Astrocyte (in vitro differentiated cells and primary cell): ENCODE measurements at regions not wholly inside any gene's neighbourhood (a gene's known extent, or its start where the extent isn't known, plus 50 kb on each side); places are given as distances from the start of the nearest gene placed in this dataset.
"Not testable (repeated sequence)": the region's sequence is repeated elsewhere in the genome, so short reads cannot be mapped to it uniquely, and the experiment has no call there.

Experiments used
- DNase-seq: peaks from one replicate; pipeline ENCODE4 v3.0.0-alpha.2; 2010; ENCODE audit warnings: low read depth
- FAIRE-seq: peaks from 2 replicates; lab custom pipeline; 2011; peaks lifted over from hg19 to GRCh38; lab: Jason Lieb, UNC
- H2AFZ ChIP-seq: 2 replicates; pipeline ENCODE4 v1.6.0; 2012; ENCODE audit warnings: low read depth, low read length, inconsistent platforms
- H3K27ac ChIP-seq: 2 replicates; pipeline ENCODE4 v1.5.1; 2011; ENCODE audit warnings: low read depth, low read length, inconsistent platforms
- H3K27me3 ChIP-seq: 2 replicates; pipeline ENCODE4 v1.6.0; 2011; ENCODE audit warnings: low read length, inconsistent platforms; ENCODE audit not compliant: insufficient read depth
- H3K36me3 ChIP-seq: 2 replicates; pipeline ENCODE4 v1.5.1; 2011; ENCODE audit warnings: low read length, inconsistent platforms; ENCODE audit not compliant: insufficient read depth
- H3K4me1 ChIP-seq: 2 replicates; pipeline ENCODE4 v1.5.1; 2011; ENCODE audit warnings: low read length, inconsistent platforms; ENCODE audit not compliant: insufficient read depth
- H3K4me2 ChIP-seq: 2 replicates; pipeline ENCODE4 v1.6.0; 2012; ENCODE audit warnings: low read length, inconsistent platforms
- H3K4me3 ChIP-seq: 2 replicates; pipeline ENCODE4 v1.5.1; 2011; ENCODE audit warnings: low read depth, mild to moderate bottlenecking, low read length, inconsistent platforms; ENCODE audit not compliant: insufficient read depth
- H3K79me2 ChIP-seq: 2 replicates; pipeline ENCODE4 v1.6.0; 2012; ENCODE audit warnings: mild to moderate bottlenecking, low read length, inconsistent platforms; ENCODE audit not compliant: insufficient read depth
- H3K9ac ChIP-seq: 2 replicates; pipeline ENCODE4 v1.6.0; 2012; ENCODE audit warnings: mild to moderate bottlenecking, low read length, inconsistent platforms
- H3K9me3 ChIP-seq: 2 replicates; pipeline ENCODE4 v1.5.1; 2012; ENCODE audit warnings: low read depth, mild to moderate bottlenecking, low read length, inconsistent platforms; ENCODE audit not compliant: insufficient read depth
- H4K20me1 ChIP-seq: 2 replicates; pipeline ENCODE4 v1.6.0; 2012; ENCODE audit warnings: low read length, inconsistent platforms; ENCODE audit not compliant: insufficient read depth
- H3K27ac Mint-ChIP-seq: one replicate; pipeline ENCODE4 v1.8.0; 2021; ENCODE audit warnings: mild to moderate bottlenecking, mixed read lengths; ENCODE audit not compliant: unreplicated experiment
- H3K27me3 Mint-ChIP-seq: one replicate; pipeline ENCODE4 v1.8.0; 2021; ENCODE audit warnings: low read depth, mixed read lengths; ENCODE audit not compliant: unreplicated experiment
- H3K36me3 Mint-ChIP-seq: one replicate; pipeline ENCODE4 v1.8.0; 2021; ENCODE audit warnings: low read depth, mixed read lengths; ENCODE audit not compliant: unreplicated experiment
- H3K4me1 Mint-ChIP-seq: one replicate; pipeline ENCODE4 v1.8.0; 2021; ENCODE audit warnings: low read depth, mixed read lengths; ENCODE audit not compliant: unreplicated experiment
- H3K4me3 Mint-ChIP-seq: one replicate; pipeline ENCODE4 v1.8.0; 2021; ENCODE audit warnings: mild to moderate bottlenecking, moderate library complexity, mixed read lengths; ENCODE audit not compliant: unreplicated experiment
- H3K9me3 Mint-ChIP-seq: one replicate; pipeline ENCODE4 v1.8.0; 2021; ENCODE audit warnings: mild to moderate bottlenecking, mixed read lengths; ENCODE audit not compliant: unreplicated experiment
- CTCF ChIP-seq: IDR thresholded peaks from 2 replicates; pipeline ENCODE4 v1.5.1; 2011; ENCODE audit warnings: low read depth, mild to moderate bottlenecking, inconsistent platforms, low read length, moderate library complexity; ENCODE audit not compliant: insufficient read depth
- EZH2 ChIP-seq: IDR thresholded peaks from 2 replicates; pipeline ENCODE4 v1.6.1; 2012; ENCODE audit warnings: mild to moderate bottlenecking, low read length, inconsistent platforms; ENCODE audit not compliant: insufficient read depth

GRCh38 chr9:40909821-40910220 lies 218.7 kb downstream of the FOXD4L6 start:
- H3K4me2 ChIP-seq: no peak overlapping the region
- no peaks in the 10 kb centered on the region for H3K79me2 ChIP-seq
- no peak for TF ChIP-seq CTCF
- no peak for TF ChIP-seq EZH2
- no peak overlapping the region for H2AFZ ChIP-seq
- Mint-ChIP-seq H3K36me3 (no peaks in the 10 kb centered on the region), H3K27ac (no peak overlapping the region), H3K27me3 (peaks cover 36% of the 10 kb centered on the region), H3K9me3 (peaks cover 77% of the 10 kb centered on the region), H3K4me3 (no peak overlapping the region), H3K4me1 (no peaks in the 10 kb centered on the region)
- FAIRE-seq (no peak), DNase-seq (no peak)
- no peak overlapping the region for H3K4me3 ChIP-seq
- no peak overlapping the region for H3K27ac ChIP-seq
- peaks cover 68% of the 10 kb centered on the region for H3K9me3 ChIP-seq
- no peaks in the 10 kb centered on the region for H3K27me3 ChIP-seq
- no peaks in the 10 kb centered on the region for H4K20me1 ChIP-seq
- H3K36me3 ChIP-seq: no peaks in the 10 kb centered on the region
- H3K9ac ChIP-seq: no peak overlapping the region
- H3K4me1 ChIP-seq: no peaks in the 10 kb centered on the region

DNA sequence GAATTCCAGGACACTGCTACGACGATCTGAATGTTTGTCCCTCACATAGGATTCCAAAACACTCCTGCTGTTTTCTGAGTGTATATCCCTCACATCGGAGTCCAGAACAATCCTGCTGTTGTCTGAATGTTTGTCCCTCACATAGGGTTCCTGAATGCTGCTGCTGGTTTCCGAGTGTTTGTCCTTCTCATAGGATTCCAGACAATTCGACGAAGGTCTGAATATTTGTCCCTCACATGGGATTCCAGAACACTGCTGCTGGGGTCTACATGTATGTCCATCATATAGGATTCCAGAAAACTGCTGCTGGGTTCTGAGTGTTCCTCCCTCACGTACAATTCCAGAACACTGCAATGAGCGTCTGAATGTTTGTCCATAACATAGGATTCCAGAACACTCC lies 219.4 kb downstream of the FOXD4L6 start:
- not testable (repeated sequence) for DNase-seq, H3K79me2 ChIP-seq, H2AFZ ChIP-seq, H3K27ac ChIP-seq, H3K27ac Mint-ChIP-seq, H3K9ac ChIP-seq, H3K4me3 Mint-ChIP-seq, H3K36me3 ChIP-seq, H3K4me1 Mint-ChIP-seq, H3K27me3 ChIP-seq, FAIRE-seq, H3K4me1 ChIP-seq, H3K4me2 ChIP-seq, H3K36me3 Mint-ChIP-seq, H4K20me1 ChIP-seq, H3K4me3 ChIP-seq
- peaks cover 61% of the 10 kb centered on the region for H3K9me3 ChIP-seq
- H3K27me3 Mint-ChIP-seq: peaks cover 34% of the 10 kb centered on the region
- H3K9me3 Mint-ChIP-seq: peaks cover 75% of the 10 kb centered on the region

- no peak overlapping the region for H3K27ac Mint-ChIP-seq
- Histone ChIP-seq H3K9me3 (peaks cover 49% of the 10 kb centered on the region), H3K27me3 (no peaks in the 10 kb centered on the region), H3K27ac (no peak overlapping the region), H4K20me1 (no peaks in the 10 kb centered on the region), H3K79me2 (no peaks in the 10 kb centered on the region), H3K4me3 (no peak overlapping the region), H3K4me1 (no peaks in the 10 kb centered on the region), H3K9ac (no peak overlapping the region), H2AFZ (no peak overlapping the region), H3K36me3 (no peaks in the 10 kb centered on the region), H3K4me2 (no peak overlapping the region)
- H3K4me3 Mint-ChIP-seq: no peak overlapping the region
- TF ChIP-seq EZH2 (no peak), CTCF (no peak)
- H3K4me1 Mint-ChIP-seq: no peaks in the 10 kb centered on the region
- peaks cover 75% of the 10 kb centered on the region for H3K9me3 Mint-ChIP-seq
- peaks cover 34% of the 10 kb centered on the region for H3K27me3 Mint-ChIP-seq
- H3K36me3 Mint-ChIP-seq: no peaks in the 10 kb centered on the region
- FAIRE-seq (no peak), DNase-seq (no peak)
Measured at GRCh38 chr9:40907657-40908624, 220.5 kb downstream of the FOXD4L6 start.

- not testable (repeated sequence) for H3K79me2 ChIP-seq, FAIRE-seq, H3K36me3 ChIP-seq, H3K4me1 Mint-ChIP-seq, H3K4me3 Mint-ChIP-seq, DNase-seq, H3K4me3 ChIP-seq, H2AFZ ChIP-seq, H3K36me3 Mint-ChIP-seq, H3K27me3 ChIP-seq, H3K4me2 ChIP-seq, H3K4me1 ChIP-seq, H3K27ac ChIP-seq, H4K20me1 ChIP-seq, H3K27ac Mint-ChIP-seq, H3K9ac ChIP-seq
- H3K9me3 ChIP-seq: peaks cover 44% of the 10 kb centered on the region
- Mint-ChIP-seq H3K9me3 (peaks cover 72% of the 10 kb centered on the region), H3K27me3 (peaks cover 34% of the 10 kb centered on the region)
Measured at GRCh38 chr9:40906879-40907278, 221.6 kb downstream of the FOXD4L6 start.
